ENCODE measurements at regions not wholly inside any gene's neighbourhood (a gene's known extent, or its start where the extent isn't known, plus 50 kb on each side); places are given as distances from the start of the nearest gene placed in this dataset.
"Not testable (repeated sequence)": the region's sequence is repeated elsewhere in the genome, so short reads cannot be mapped to it uniquely, and the experiment has no call there.

DNA sequence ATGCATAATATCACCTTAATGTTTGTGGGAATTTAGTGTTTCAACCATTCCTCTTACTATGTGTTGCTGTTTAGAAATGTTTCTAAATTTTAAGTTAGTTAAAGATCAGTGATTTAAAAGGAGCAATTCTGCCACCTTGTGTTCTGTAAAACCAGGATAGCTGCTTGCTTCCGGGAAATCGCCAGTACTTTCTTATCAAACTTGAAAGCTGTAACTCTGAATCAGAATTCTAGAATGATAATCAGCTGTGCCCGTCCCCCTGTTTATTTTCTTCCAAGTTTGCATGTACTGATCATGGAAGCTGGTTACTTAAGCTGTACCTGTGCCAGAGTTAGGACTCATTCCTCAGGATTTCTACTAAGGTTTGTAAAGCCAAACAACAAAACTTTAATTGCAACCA is 656.4 kb downstream of the LTN1 start:
- in situ Hi-C loops (cut with HindIII; ENCODE audit: low sequenced_read_pairs), result no loop called here

DNA sequence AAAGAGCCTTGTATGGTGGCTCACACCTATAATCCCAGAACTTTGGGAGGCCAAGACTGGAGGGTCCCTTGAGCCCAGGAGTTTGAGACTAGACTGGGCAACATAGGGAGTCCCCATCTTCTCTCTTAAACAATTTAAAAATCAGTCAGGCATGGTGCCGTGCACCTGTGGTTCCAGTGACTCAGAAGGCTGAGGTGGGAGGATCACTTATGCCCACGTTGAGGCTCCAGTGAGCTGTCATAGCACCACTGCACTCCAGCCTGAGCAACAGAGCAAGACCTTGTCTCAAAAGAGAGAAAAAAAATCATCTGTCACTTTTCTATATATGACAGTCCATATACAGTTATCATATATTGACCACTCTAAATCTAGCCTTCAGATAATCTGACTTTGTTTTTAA is 658.3 kb downstream of the LTN1 start:
- in situ Hi-C loops (cut with HindIII; ENCODE audit: low sequenced_read_pairs), result no loop called here

DNA sequence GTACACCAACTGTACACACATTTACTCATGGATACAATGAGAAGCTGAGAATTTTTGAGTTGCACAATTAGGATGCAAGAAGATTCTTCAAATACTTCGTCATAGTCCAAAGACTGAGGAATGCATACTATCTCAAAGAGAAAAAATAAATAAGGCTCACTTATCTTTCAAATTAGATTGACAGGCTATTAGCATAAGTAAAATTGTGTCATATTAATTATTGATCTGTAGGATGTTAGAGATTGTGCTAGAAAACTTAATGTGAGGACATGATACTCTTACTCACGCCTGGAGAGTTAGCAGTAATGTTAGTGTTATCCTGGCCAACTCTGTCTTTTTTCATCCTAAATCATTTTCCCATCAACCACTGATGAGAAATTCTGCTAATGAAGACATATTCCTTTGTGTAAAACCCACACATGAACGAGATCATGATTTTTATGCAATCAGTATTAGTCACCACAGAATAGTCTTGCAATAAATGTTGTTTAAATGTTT is 659.0 kb downstream of the LTN1 start:
- in situ Hi-C loops (cut with HindIII; ENCODE audit: low sequenced_read_pairs), result no loop called here

DNA sequence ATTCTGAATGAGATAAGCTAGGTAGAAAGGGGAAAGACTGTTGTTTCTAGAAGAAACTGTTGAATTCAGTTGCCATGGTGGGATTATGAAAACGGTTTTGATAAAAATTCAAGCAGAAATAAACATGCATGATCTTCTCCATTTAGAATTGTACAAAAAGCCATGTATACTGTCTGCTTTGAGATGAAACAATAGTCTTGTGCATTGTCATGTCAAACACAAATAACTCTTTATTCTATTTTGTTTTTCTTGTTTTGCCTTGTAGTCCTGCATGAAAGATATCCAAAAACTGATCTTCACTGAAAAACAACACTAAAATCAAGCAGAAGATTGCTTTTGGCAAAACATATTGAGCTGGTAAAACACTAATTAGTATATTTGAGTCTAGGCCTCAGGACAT is 659.9 kb downstream of the LTN1 start:
- in situ Hi-C loops (cut with HindIII; ENCODE audit: low sequenced_read_pairs), result no loop called here

DNA sequence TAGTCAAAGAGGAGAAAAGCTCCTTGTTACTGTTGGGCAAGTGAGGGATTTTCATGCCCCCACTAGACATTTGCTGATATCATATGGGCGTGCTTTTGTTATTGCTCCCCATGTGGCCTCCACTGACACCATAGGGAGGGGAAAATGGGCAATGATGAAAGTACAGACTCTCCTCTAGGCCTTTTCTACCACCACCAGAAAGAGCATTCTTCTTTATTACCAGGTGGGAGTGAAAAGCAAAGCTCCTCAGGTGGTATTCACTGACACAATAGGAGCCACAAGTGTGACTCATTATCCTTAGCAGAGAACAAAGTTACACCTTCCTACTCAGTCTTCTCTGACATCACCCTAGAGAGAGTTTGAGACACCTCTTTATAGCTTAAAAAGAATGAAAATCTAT is 667.1 kb downstream of the LTN1 start:
- in situ Hi-C loops (cut with HindIII; ENCODE audit: low sequenced_read_pairs), result no loop called here

DNA sequence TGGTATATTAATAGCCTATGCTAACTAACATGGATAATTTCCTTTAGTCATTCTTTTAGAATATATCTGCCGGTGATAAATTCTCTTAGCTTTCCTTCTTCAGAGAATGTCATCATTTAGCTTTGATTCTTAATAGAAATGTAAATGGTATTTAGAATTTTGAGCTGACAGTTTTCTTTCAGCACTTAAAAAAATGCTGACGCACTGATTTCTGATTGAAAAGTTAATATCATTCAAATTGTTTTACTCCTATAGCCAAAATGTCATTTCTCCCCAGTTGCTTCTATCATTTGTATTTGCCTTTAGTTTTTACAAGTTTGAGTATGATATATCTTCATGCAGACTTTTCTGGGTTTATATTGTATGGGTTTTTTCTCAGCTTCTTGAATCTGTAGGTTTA is 668.0 kb downstream of the LTN1 start:
- in situ Hi-C loops (cut with HindIII; ENCODE audit: low sequenced_read_pairs), result no loop called here

DNA sequence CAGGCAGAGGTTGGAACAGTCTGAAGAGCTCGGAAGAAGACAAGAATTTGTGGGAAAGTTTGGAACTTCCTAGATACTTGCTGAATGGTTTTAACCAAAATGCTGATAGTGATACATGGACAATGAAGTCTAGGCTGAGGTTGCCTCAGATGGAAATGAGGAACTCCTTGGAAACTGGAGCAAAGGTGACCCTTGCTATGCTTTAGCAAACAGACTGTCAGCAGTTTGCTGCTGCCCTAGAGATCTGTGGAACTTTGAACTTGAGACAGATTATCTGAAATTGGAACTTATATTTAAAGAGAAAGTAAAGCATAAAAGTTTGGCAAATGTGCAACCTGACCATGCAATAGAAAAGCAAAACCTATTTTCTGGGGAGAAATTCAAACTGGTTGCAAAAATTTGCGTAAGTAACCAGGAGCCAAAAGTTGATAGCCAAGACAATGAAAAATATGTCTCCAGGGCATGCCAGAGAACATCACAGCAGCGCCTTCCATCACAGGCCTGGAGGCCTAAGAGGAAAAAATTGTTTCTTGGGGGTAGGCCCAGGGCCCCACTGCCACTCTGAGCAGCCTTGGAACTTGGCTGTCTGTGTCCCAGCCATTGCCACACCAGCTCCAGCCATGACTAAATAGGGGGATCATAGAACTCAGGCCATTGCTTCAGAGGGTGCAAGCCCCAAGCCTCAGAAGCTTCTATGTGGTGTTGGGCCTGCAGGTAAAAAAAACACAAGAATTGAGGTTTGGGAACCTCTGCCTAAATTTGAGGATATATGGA is 675.3 kb downstream of the LTN1 start:
- in situ Hi-C loops (cut with HindIII; ENCODE audit: low sequenced_read_pairs), result no loop called here

DNA sequence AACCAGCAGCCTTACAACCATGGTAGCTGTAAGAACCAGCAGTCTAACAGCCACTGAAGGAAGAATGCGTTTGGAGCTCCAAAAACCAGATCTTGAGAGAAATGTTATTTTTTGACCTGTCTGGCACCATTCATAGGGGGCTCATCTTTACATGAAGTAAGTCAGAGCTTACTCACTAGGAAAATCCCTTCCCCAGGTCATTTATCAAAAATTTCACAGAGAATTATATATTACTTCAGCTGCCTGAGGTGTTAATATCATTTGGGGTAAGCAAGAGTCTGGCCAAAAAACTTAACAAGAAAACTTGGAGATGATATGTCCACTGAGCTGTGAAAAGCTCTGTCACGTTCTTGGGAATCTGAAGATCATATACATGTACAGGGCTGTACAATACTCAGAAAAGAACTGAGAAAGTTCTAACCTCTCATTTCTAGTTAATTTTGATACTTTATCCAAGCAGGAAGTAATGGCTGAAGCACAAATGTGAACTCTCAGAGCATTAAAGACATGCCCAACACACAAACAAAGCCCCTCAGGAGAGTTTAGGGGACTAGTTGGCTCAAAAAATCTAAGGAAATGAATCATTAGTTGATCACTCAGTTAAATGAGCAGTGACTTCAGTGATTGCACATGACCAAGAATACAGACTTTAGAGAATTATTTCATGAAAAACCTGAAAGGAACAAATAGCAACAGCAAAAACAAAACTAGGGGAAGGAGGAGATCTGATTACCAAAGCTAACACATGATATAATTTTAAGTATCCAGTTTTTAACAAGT is 681.1 kb downstream of the LTN1 start:
- in situ Hi-C loops (cut with HindIII; ENCODE audit: low sequenced_read_pairs), result no loop called here

DNA sequence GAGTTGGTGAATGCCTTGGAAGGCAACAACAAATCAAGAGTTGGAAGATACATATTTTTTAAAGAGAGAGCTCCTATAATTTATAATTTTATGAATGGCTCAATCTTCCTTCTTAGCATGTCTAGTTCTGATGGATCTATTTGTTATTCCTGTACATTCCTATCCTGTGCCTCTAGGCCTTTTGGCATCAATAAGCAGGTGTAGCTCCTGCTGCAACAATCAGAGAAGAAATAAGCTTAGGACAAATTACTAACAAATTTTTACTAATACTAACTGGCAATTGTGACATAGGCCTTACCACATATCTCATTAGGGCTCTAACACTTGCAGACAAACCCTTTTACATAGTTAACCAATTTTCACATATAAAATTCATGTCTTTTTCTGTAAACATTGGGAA is 682.0 kb downstream of the LTN1 start:
- in situ Hi-C loops (cut with HindIII; ENCODE audit: low sequenced_read_pairs), result no loop called here

DNA sequence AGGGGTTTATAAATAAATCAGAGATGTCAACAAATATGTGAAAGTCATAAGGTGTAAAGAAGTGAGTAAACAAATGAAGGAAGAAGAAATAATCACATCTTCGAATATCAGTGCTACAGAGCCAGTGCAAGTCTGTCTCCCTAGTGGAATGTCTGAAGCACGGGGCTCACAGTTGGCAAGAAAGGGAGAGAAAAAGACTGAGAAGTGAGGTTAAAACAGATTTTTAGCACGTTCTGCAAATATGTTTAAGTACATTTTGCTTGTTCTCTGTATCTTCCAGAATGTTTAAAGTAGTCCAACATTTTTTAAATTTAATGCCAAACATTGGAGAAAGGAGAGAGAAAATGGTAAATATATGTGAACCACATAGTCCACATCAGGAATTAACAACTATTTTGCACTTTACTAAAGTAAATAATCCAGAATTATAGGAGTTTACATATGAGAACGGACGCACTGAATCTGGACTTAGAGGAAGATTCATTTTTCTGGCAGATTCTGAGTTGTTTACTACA is 682.4 kb downstream of the LTN1 start:
- in situ Hi-C loops (cut with HindIII; ENCODE audit: low sequenced_read_pairs), result no loop called here

DNA sequence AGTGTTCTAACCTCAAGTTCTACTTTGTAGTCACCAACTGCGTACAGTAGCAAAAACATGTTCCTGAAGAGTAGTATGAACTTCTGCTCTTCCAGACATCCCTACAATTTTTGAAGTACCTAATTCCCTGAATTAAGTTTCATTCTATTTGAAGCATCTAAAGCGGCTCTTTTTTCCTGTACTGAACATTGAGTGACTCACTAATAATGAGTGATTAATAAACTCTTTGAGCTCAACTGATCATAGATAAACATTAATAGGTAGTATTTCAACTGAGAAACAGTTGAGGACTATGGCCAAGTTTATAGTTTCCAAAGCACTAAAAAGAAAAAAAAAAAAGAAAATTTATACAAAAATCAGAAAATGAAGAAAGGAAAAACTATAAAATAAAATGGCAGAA is 683.1 kb downstream of the LTN1 start:
- in situ Hi-C loops (cut with HindIII; ENCODE audit: low sequenced_read_pairs), result no loop called here

DNA sequence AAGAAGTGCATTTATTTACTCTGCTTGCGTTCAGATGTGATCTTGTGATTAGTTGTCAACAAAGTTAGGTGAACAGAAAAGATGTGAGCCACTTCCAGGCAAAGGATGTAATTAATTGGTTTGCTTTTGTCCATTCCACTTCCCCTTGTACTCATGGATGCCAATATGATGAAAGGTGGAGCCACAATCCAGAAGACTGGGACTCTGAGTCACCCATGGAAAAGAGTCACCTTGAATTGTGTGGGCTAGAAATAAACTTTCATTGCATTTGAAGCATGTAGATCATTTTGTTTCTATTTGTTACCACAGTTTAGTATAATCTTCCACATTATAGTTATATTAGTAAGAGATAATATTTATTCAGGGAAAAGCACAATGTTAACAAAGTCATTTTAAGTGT is 684.2 kb downstream of the LTN1 start:
- in situ Hi-C loops (cut with HindIII; ENCODE audit: low sequenced_read_pairs), result no loop called here

DNA sequence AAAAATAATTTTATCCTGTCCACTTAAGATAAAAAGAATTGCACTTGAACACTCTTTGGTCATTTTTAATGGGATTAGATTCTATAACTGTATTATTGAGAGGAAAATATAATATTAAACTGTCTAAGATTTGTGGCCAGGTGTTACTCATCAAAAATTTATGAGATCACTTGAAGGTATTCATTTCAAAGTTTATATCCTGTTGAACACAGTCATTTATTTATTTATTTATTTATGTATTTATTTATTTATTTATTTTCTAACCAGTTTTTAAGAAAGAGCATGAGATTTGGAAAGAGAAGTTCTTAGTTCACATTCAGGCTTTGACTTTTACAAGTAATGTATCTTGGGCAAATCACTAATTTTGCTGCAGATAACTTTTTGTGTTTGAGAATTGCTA is 692.7 kb downstream of the LTN1 start:
- in situ Hi-C loops (cut with HindIII; ENCODE audit: low sequenced_read_pairs), result no loop called here

DNA sequence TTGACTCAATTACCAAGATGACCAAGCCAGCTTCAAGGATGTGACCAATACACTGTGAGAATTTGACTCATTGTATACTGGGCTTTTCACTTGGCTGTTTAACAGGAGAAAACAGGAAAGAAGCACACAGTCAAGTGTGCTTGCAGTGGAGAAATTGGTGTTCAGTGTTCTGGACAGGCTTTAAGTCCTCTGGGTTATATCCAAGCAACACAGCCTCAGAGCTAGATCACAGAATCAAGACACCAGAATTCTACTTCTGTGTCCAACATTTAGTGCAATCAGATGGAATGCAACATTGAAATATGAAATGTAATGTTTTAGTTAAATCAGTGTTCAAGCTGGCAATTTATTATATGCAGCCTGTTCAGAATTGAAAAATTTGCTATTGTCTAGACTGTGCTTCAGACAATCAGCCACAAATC is 694.4 kb downstream of the LTN1 start:
- in situ Hi-C loops (cut with HindIII; ENCODE audit: low sequenced_read_pairs), result no loop called here

DNA sequence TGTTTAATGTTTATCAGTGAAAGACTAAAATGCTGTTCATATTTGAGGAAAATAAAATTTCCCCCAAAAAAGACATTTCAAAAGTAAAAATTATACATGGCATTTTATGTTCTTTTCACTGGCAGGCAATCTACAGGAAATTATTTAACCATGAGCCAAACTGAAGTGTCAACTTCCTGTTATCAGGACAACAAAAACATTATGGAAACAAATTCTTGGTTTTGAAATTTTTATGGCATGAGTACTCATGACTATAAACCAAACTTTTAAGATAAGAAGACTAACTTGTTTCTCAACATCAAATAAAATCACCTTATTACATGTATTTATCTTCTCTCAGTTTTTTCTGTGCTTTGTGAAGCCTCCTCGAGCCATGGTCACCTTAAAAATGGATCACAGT is 698.6 kb downstream of the LTN1 start:
- in situ Hi-C loops (cut with HindIII; ENCODE audit: low sequenced_read_pairs), result no loop called here

DNA sequence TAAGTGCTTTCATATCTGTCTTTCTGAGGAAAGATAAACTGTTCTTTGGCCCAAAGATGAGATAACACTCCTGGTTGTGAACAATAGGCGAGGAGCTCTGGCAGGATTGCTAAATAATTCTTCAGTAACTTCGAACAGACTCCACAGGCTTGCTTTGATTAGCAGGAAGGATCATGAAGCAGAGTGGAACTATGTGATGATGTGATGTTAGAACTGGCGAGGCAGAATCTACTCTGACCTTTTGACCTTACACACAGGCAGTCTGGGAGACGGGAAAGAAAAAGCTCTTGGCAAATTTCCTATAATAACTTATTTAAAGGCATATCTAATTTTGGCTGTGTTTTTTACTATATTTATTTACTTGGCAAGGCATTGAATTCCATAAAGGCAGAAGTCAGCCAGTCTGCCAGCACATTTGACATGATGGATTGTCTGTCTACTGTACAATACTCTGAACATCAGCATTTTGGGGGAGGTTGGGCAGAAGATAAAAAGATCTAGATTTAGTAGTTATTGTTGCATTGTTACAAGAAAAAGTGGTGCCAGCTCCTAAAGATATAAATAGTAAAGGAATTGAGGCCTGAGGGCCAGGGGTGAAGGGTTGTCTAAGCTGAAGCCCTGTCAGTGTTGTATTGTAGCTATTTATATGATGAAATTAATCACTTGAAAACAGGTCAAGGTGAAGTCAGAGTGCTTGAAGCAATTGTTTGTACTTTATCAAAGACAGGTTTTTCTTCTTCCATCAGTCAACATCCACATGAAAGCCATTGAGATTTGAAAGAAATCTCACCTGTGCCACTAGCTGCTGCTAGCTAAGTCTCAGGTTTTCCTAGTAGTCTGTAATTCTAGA is 708.8 kb downstream of the LTN1 start:
- in situ Hi-C loops (cut with HindIII; ENCODE audit: low sequenced_read_pairs), result no loop called here

DNA sequence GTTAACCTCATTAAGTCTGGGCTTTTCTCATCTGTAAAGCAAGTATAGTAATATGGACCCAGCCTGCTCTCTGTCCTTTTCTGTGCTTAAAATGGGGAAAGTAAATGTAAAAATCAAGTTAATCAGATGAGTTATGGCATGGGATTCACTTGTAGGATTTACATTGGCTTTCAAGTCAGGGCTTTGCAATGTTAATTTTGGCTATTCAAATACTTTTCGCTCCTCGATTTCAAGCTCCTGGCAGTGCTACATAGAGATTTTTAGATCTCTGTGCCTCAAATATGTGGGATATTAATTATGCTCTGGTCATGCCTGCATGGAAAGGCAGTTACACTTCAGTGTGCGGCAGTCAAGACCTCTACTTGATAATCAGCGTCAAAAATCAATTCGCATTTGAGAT is 709.8 kb downstream of the LTN1 start:
- in situ Hi-C loops (cut with HindIII; ENCODE audit: low sequenced_read_pairs), result no loop called here

DNA sequence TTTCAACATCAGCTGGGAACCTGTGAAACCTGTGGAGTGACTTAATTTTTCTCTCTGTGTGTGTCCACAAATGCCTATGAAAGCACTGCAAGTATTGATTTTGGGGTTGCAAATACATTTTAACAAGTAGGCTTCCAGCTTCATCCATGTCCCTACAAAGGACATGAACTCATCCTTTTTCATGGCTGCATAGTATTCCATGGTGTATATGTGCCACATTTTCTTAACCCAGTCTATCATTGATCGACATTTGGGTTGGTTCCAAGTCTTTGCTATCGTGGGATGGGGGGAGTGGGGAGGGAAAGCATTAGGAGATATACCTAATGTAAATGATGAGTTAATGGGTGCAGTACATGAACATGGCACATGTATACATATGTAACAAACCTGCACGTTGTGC is 711.3 kb downstream of the LTN1 start:
- in situ Hi-C loops (cut with HindIII; ENCODE audit: low sequenced_read_pairs), result not testable (repeated sequence)

DNA sequence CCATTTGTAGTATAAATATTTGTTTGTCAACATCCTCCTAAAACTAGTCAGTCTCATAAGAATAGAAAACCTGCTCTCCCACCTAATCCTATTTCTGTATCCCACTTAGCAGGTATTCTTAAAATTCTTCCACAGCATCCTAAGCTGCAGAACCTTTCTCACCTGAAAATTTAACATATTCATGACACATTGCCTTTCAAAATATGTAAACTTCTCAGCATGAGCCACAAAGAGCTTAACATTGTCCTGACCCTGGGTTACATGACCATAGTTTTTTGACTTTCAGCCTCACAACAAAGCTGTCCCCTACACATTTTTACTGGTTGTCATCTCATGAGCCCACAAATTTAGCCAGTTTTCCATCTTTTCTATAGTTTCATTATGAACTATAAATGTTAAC is 712.1 kb downstream of the LTN1 start:
- in situ Hi-C loops (cut with HindIII; ENCODE audit: low sequenced_read_pairs), result no loop called here

DNA sequence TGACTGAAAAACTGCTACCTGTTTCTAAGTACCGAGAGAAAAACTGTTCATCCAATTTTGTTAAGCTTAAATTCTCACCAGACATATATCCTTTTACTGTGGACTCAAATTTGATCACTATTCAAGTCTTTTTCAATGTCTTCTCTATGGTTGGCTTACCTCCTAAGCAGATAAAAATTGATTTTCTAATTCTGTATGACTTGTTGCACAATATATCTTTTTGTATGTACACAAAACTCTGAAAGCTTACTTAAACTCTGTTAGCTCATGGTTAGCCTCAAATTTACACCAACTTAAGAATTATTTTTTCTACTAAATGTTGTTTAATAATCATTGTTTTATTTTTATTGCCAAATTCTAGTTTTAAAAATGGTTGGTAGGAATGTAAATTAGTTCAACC is 715.4 kb downstream of the LTN1 start:
- in situ Hi-C loops (cut with HindIII; ENCODE audit: low sequenced_read_pairs), result no loop called here

Measured in DLD1 (cell line).